HepG2 (cell line): ENCODE measurements at regions not wholly inside any gene's neighbourhood (a gene's known extent, or its start where the extent isn't known, plus 50 kb on each side); places are given as distances from the start of the nearest gene placed in this dataset.

Experiments used
- ELF1 ChIP-seq: sonication (generic); formaldehyde crosslinking; IDR thresholded peaks from 2 replicates; pipeline ENCODE4 v1.4.0; 2020; ENCODE audit warnings: missing genetic modification reagents
- SOX5 ChIP-seq: IDR thresholded peaks from 2 replicates; pipeline ENCODE4 v1.6.1; 2016; ENCODE audit warnings: borderline replicate concordance
- ZFP36 ChIP-seq: fragments of 150-350 bp; IDR thresholded peaks from 2 replicates; pipeline ENCODE4 v1.6.1; 2018; ENCODE audit warnings: borderline replicate concordance, low read length, low read depth; ENCODE audit not compliant: partially characterized antibody
- ZNF780A ChIP-seq: sonication (generic); formaldehyde crosslinking; IDR thresholded peaks from 2 replicates; pipeline ENCODE4 v1.8.0; 2022; ENCODE audit warnings: mild to moderate bottlenecking, missing genetic modification reagents, moderate library complexity
- TF ChIP-seq, protein P1 (sequence below): sonication (generic); formaldehyde crosslinking; IDR thresholded peaks from 2 replicates; pipeline ENCODE4 v1.5.0; 2020; ENCODE audit warnings: mild to moderate bottlenecking, missing genetic modification reagents, moderate library complexity

DNA sequence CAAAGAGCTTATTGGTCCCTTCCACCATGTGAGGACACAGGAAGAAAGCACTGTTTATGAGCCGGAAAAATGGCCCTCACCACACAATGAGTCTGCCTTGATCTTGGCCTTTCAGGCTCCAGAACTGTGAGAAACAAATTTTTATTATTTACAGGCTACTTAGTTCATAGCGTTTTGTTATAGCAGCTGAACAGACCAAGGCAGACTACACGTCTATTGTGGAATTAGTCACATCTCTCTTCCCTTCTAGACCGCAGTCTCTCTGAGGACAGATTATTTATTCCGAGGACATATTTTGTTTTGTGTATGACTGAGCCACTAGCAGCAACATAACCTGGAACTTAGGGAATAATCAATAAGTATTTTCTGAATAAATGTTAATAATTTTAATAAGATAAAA lies 125.5 kb downstream of the ASB1 start:
- TF ChIP-seq ZNF780A: no peak
- TF ChIP-seq, protein P1, sequence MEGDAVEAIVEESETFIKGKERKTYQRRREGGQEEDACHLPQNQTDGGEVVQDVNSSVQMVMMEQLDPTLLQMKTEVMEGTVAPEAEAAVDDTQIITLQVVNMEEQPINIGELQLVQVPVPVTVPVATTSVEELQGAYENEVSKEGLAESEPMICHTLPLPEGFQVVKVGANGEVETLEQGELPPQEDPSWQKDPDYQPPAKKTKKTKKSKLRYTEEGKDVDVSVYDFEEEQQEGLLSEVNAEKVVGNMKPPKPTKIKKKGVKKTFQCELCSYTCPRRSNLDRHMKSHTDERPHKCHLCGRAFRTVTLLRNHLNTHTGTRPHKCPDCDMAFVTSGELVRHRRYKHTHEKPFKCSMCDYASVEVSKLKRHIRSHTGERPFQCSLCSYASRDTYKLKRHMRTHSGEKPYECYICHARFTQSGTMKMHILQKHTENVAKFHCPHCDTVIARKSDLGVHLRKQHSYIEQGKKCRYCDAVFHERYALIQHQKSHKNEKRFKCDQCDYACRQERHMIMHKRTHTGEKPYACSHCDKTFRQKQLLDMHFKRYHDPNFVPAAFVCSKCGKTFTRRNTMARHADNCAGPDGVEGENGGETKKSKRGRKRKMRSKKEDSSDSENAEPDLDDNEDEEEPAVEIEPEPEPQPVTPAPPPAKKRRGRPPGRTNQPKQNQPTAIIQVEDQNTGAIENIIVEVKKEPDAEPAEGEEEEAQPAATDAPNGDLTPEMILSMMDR: no peak
- TF ChIP-seq ZFP36: no peak
- TF ChIP-seq ELF1 (CRISPR knock-in tag): no peak
- TF ChIP-seq SOX5: no peak
